ENCODE measurements at regions not wholly inside any gene's neighbourhood (a gene's known extent, or its start where the extent isn't known, plus 50 kb on each side); places are given as distances from the start of the nearest gene placed in this dataset.

DNA sequence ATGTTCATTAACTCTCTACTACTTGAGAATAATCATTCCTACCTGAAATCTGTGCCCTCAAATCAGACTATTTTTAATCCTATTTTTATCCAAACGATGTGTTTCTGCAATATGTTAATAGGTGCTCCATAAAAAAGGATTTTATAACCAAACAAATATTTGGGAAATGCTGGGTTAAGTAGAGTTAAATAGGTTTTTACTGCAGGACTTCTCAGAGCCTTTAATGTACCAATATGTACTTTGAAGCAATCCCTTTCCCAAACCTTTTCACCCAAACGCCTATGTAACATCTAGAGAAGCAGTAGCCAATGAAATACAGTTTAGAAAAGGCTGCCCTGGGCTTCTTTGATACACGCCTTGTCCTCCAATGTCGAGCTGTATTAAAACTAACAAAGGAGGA is 182.5 kb downstream of the SP3 start:
- no peak for DNase-seq (ENCODE audit: low read depth, low spot score)
- Histone ChIP-seq H3K4me1 (ENCODE audit: insufficient read depth, insufficient read length) (peaks cover 3% of the 10 kb centered on the region), H3K4me3 (ENCODE audit: insufficient read length, low read depth) (no peak overlapping the region), H3K9me3 (ENCODE audit: insufficient read depth, low read length) (no peaks in the 10 kb centered on the region; the same call in 1 of the 2 replicates), H3K9ac (ENCODE audit: insufficient read length, low read depth) (no peak overlapping the region), H3K27me3 (ENCODE audit: insufficient read depth, insufficient read length) (no peaks in the 10 kb centered on the region), H3K36me3 (ENCODE audit: insufficient read depth, insufficient read length, low read length) (no peaks in the 10 kb centered on the region)
- TF ChIP-seq YY1 (IDR thresholded peaks at IDR 0.05; ENCODE audit: insufficient read depth, insufficient read length) (no peak), ZNF274 (IDR thresholded peaks at IDR 0.05; ENCODE audit: low read depth, low read length) (no peak), SUZ12 (IDR thresholded peaks at IDR 0.05; ENCODE audit: extremely low read depth, insufficient read depth, insufficient read length) (no peak)

DNA sequence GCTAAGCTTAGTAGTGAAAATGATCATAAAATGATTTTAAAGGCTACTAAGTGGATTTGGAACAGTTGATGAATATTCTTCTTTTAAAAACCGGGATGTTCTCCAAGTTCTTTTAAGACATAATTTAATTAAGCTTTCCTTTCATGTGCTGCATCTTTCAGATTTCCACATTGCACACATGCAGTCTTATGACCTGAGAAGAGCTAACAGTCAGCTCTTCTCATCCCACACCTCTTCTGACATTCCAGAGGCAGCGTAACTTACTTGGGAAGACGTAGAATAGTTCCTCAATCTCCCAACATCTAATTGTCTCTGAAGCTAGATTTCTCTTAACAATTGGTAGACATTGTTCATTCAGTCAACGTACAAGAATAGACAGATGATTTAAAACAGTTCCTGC is 181.8 kb downstream of the SP3 start:
- no peak for TF ChIP-seq SUZ12 (IDR thresholded peaks at IDR 0.05; ENCODE audit: extremely low read depth, insufficient read depth, insufficient read length)
- TF ChIP-seq YY1 (IDR thresholded peaks at IDR 0.05; ENCODE audit: insufficient read depth, insufficient read length) = no peak
- TF ChIP-seq ZNF274 (IDR thresholded peaks at IDR 0.05; ENCODE audit: low read depth, low read length) = no peak
- no peaks in the 10 kb centered on the region for H3K36me3 ChIP-seq (ENCODE audit: insufficient read depth, insufficient read length, low read length)

GRCh38 chr2:173785813-173786212 is 179.4 kb downstream of the SP3 start:
- no peaks in the 10 kb centered on the region for H3K36me3 ChIP-seq (ENCODE audit: insufficient read depth, insufficient read length, low read length)
- H3K4me1 ChIP-seq (ENCODE audit: insufficient read depth, insufficient read length) = peaks cover 3% of the 10 kb centered on the region
- no peaks in the 10 kb centered on the region for H3K27me3 ChIP-seq (ENCODE audit: insufficient read depth, insufficient read length)
- no peaks in the 10 kb centered on the region for H3K9me3 ChIP-seq (ENCODE audit: insufficient read depth, low read length)
- H3K4me3 ChIP-seq (ENCODE audit: insufficient read length, low read depth) = no peak overlapping the region
- no peak for DNase-seq (ENCODE audit: low read depth, low spot score)
- TF ChIP-seq YY1 (IDR thresholded peaks at IDR 0.05; ENCODE audit: insufficient read depth, insufficient read length) (no peak), ZNF274 (IDR thresholded peaks at IDR 0.05; ENCODE audit: low read depth, low read length) (no peak), SUZ12 (IDR thresholded peaks at IDR 0.05; ENCODE audit: extremely low read depth, insufficient read depth, insufficient read length) (no peak)
- no peak overlapping the region for H3K9ac ChIP-seq (ENCODE audit: insufficient read length, low read depth)

More for the DNA sequence above, 181.8 kb downstream of the SP3 start:
- no peak for DNase-seq (ENCODE audit: low read depth, low spot score)
- no peaks in the 10 kb centered on the region for H3K27me3 ChIP-seq (ENCODE audit: insufficient read depth, insufficient read length)
- no peak overlapping the region for H3K9ac ChIP-seq (ENCODE audit: insufficient read length, low read depth)
- no peak overlapping the region for H3K4me3 ChIP-seq (ENCODE audit: insufficient read length, low read depth)
- no peaks in the 10 kb centered on the region; the same call in 1 of the 2 replicates for H3K9me3 ChIP-seq (ENCODE audit: insufficient read depth, low read length)
- peaks cover 3% of the 10 kb centered on the region for H3K4me1 ChIP-seq (ENCODE audit: insufficient read depth, insufficient read length)

DNA sequence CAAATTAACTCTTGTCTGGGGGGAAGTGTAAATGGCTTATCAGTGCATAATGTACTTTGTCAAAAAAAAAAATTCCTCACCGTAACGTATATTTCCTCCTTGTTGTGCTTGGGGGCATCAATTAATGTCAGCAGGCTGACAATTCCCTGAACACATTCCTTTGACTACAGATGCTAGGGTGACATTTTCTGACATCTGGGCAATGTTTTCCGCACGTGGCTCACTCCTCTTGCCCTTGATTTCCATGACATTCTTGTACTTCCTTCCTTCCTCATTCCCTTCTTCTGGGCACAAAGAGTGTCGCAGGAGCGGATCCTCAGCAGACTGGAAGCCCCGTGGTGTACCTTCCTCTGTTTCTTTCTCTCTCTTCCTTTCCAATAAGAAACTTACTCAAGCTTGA is 173.7 kb downstream of the SP3 start:
- H3K9ac ChIP-seq (ENCODE audit: insufficient read length, low read depth) = no peak overlapping the region
- H3K27me3 ChIP-seq (ENCODE audit: insufficient read depth, insufficient read length) = no peaks in the 10 kb centered on the region
- no peaks in the 10 kb centered on the region for H3K36me3 ChIP-seq (ENCODE audit: insufficient read depth, insufficient read length, low read length)
- no peak for TF ChIP-seq YY1 (IDR thresholded peaks at IDR 0.05; ENCODE audit: insufficient read depth, insufficient read length)
- TF ChIP-seq SUZ12 (IDR thresholded peaks at IDR 0.05; ENCODE audit: extremely low read depth, insufficient read depth, insufficient read length) = no peak
- TF ChIP-seq ZNF274 (IDR thresholded peaks at IDR 0.05; ENCODE audit: low read depth, low read length) = no peak
- no peaks in the 10 kb centered on the region for H3K4me1 ChIP-seq (ENCODE audit: insufficient read depth, insufficient read length)
- DNase-seq (ENCODE audit: low read depth, low spot score) = no peak
- no peaks in the 10 kb centered on the region for H3K9me3 ChIP-seq (ENCODE audit: insufficient read depth, low read length)
- no peak overlapping the region for H3K4me3 ChIP-seq (ENCODE audit: insufficient read length, low read depth)

GRCh38 chr2:173792166-173792565 is 173.0 kb downstream of the SP3 start:
- no peaks in the 10 kb centered on the region for H3K4me1 ChIP-seq (ENCODE audit: insufficient read depth, insufficient read length)
- no peak for DNase-seq (ENCODE audit: low read depth, low spot score)
- TF ChIP-seq YY1 (IDR thresholded peaks at IDR 0.05; ENCODE audit: insufficient read depth, insufficient read length) (no peak), ZNF274 (IDR thresholded peaks at IDR 0.05; ENCODE audit: low read depth, low read length) (no peak), SUZ12 (IDR thresholded peaks at IDR 0.05; ENCODE audit: extremely low read depth, insufficient read depth, insufficient read length) (no peak)
- no peaks in the 10 kb centered on the region for H3K27me3 ChIP-seq (ENCODE audit: insufficient read depth, insufficient read length)
- no peak overlapping the region for H3K4me3 ChIP-seq (ENCODE audit: insufficient read length, low read depth)
- no peak overlapping the region for H3K9ac ChIP-seq (ENCODE audit: insufficient read length, low read depth)
- no peaks in the 10 kb centered on the region for H3K36me3 ChIP-seq (ENCODE audit: insufficient read depth, insufficient read length, low read length)
- no peaks in the 10 kb centered on the region for H3K9me3 ChIP-seq (ENCODE audit: insufficient read depth, low read length)

- Histone ChIP-seq H3K36me3 (ENCODE audit: insufficient read depth, insufficient read length, low read length) (no peaks in the 10 kb centered on the region), H3K9me3 (ENCODE audit: insufficient read depth, low read length) (no peaks in the 10 kb centered on the region), H3K27me3 (ENCODE audit: insufficient read depth, insufficient read length) (no peaks in the 10 kb centered on the region), H3K4me3 (ENCODE audit: insufficient read length, low read depth) (no peak overlapping the region), H3K9ac (ENCODE audit: insufficient read length, low read depth) (no peak overlapping the region), H3K4me1 (ENCODE audit: insufficient read depth, insufficient read length) (no peaks in the 10 kb centered on the region)
- TF ChIP-seq ZNF274 (IDR thresholded peaks at IDR 0.05; ENCODE audit: low read depth, low read length) = no peak
- no peak for TF ChIP-seq YY1 (IDR thresholded peaks at IDR 0.05; ENCODE audit: insufficient read depth, insufficient read length)
- no peak for TF ChIP-seq SUZ12 (IDR thresholded peaks at IDR 0.05; ENCODE audit: extremely low read depth, insufficient read depth, insufficient read length)
- no peak for DNase-seq (ENCODE audit: low read depth, low spot score)
Observed at GRCh38 chr2:173792741-173793140, 172.4 kb downstream of the SP3 start.

DNA sequence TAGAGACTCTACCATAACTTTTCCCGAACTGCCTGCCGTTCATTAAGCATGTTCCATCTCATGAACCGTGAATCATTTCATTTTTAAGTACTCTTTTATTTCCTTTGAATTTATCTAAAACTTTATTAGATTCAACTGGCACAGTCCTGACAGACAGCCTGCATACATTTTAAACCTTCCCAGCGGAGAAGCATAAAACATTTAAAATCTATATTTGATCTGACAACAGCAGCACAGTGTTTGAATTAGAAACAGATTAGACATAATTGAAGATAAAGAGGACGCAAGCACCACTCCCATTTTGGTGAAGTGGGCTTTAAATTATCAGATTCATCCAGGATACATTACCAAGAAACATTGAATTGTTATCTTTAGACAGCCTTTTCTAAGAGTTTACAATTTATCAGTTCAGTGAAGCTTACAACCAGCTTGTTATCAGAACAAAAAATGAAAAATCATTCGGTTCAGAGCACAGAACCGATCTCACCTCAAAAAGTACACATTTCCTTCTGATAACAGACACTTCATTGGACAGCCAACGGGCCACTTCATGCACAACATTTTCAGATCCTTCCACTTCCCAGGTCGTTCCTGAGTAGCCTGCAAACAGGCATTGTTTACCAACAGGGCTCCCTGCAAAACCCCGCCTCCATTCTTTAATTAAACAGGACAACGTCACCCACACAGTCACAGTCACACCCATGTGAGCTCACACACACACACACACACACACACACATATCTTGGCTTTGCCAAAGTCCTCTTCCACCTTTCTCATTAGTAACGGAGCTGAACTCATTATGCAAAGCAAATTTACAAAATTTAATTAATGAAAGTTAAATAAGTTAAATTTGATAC is 171.2 kb downstream of the SP3 start:
- Histone ChIP-seq H3K4me3 (ENCODE audit: insufficient read length, low read depth) (no peak overlapping the region), H3K27me3 (ENCODE audit: insufficient read depth, insufficient read length) (no peaks in the 10 kb centered on the region), H3K36me3 (ENCODE audit: insufficient read depth, insufficient read length, low read length) (no peaks in the 10 kb centered on the region), H3K9ac (ENCODE audit: insufficient read length, low read depth) (no peak overlapping the region), H3K9me3 (ENCODE audit: insufficient read depth, low read length) (no peaks in the 10 kb centered on the region), H3K4me1 (ENCODE audit: insufficient read depth, insufficient read length) (peaks cover 5% of the 10 kb centered on the region)
- TF ChIP-seq ZNF274 (IDR thresholded peaks at IDR 0.05; ENCODE audit: low read depth, low read length) (no peak), SUZ12 (IDR thresholded peaks at IDR 0.05; ENCODE audit: extremely low read depth, insufficient read depth, insufficient read length) (no peak), YY1 (IDR thresholded peaks at IDR 0.05; ENCODE audit: insufficient read depth, insufficient read length) (no peak)
- DNase-seq (ENCODE audit: low read depth, low spot score) = no peak
